NB4 (cell line): ENCODE measurements at regions not wholly inside any gene's neighbourhood (a gene's known extent, or its start where the extent isn't known, plus 50 kb on each side); places are given as distances from the start of the nearest gene placed in this dataset.

Experiments used
- POLR2A ChIP-seq: IDR thresholded peaks from 2 replicates; pipeline ENCODE4 v1.6.1; 2011; ENCODE audit warnings: mild to moderate bottlenecking; ENCODE audit not compliant: insufficient read length; ENCODE audit errors: extremely low read depth
- TF ChIP-seq, protein P1 (sequence below): IDR thresholded peaks from one replicate; pipeline ENCODE4 v1.5.1; 2012; ENCODE audit warnings: low read depth, low read length

- TF ChIP-seq, protein P1, sequence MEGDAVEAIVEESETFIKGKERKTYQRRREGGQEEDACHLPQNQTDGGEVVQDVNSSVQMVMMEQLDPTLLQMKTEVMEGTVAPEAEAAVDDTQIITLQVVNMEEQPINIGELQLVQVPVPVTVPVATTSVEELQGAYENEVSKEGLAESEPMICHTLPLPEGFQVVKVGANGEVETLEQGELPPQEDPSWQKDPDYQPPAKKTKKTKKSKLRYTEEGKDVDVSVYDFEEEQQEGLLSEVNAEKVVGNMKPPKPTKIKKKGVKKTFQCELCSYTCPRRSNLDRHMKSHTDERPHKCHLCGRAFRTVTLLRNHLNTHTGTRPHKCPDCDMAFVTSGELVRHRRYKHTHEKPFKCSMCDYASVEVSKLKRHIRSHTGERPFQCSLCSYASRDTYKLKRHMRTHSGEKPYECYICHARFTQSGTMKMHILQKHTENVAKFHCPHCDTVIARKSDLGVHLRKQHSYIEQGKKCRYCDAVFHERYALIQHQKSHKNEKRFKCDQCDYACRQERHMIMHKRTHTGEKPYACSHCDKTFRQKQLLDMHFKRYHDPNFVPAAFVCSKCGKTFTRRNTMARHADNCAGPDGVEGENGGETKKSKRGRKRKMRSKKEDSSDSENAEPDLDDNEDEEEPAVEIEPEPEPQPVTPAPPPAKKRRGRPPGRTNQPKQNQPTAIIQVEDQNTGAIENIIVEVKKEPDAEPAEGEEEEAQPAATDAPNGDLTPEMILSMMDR, result no peak
- no peak for TF ChIP-seq POLR2A
These were observed 67.0 kb upstream of the GPR149 start for GRCh38 chr3:154496978-154497377.
